ENCODE measurements at regions not wholly inside any gene's neighbourhood (a gene's known extent, or its start where the extent isn't known, plus 50 kb on each side); places are given as distances from the start of the nearest gene placed in this dataset.
"Not testable (repeated sequence)": the region's sequence is repeated elsewhere in the genome, so short reads cannot be mapped to it uniquely, and the experiment has no call there.

DNA sequence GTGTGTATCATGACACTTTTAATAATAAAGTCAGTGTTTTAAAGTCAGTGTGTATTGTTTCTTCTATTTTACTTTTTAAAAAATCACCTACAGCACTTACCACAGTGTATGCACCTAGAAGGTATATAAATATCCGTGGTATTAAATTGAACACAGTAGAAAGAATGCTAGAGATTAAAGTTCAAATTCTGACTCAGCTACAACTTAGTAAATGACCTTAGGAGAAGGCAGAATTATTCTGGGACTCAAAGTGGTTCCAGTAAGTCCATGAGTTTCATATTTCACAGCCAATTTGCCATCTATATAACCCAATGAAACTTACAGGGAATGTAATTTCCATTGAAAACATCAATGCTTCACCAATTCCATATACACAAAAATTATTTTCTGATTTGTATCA is 52.7 kb upstream of the MAP4 start:
- Histone ChIP-seq H3K9ac (ENCODE audit: low read length) (no peak overlapping the region), H3K36me3 (ENCODE audit: low read depth, low read length) (peaks cover 9% of the 10 kb centered on the region; the same call in 1 of the 2 replicates), H3K4me2 (ENCODE audit: low read length) (no peak overlapping the region), H4K20me1 (ENCODE audit: low read length) (peaks cover 44% of the 10 kb centered on the region), H2AFZ (ENCODE audit: low read length) (no peak overlapping the region), H3F3A (ENCODE audit: low read length, unreplicated experiment) (no peaks in the 10 kb centered on the region), H3K27ac (ENCODE audit: low read length) (no peak overlapping the region), H3K79me2 (ENCODE audit: low read length) (peaks cover 98% of the 10 kb centered on the region), H3K27me3 (ENCODE audit: low read length) (no peaks in the 10 kb centered on the region), H3K4me3 (ENCODE audit: low read length) (no peak overlapping the region), H3K9me2 (replicated peaks; ENCODE audit: low read length) (no peaks in the 10 kb centered on the region), H3K4me1 (ENCODE audit: insufficient read depth, low read length) (peaks cover 21% of the 10 kb centered on the region), H3K9me3 (ENCODE audit: low read length) (no peaks in the 10 kb centered on the region)
- ChIA-PET POLR2A (ENCODE audit: unreplicated experiment) (no interaction called here), CTCF (no interaction called here)
- BruUV-seq (replicated peaks) = TSS peak; percentile 6
- intact Hi-C loops (cut with micrococcal nuclease) = no loop called here
- ATAC-seq (no peak), DNase-seq (no peak)
- TF ChIP-seq, protein P1, sequence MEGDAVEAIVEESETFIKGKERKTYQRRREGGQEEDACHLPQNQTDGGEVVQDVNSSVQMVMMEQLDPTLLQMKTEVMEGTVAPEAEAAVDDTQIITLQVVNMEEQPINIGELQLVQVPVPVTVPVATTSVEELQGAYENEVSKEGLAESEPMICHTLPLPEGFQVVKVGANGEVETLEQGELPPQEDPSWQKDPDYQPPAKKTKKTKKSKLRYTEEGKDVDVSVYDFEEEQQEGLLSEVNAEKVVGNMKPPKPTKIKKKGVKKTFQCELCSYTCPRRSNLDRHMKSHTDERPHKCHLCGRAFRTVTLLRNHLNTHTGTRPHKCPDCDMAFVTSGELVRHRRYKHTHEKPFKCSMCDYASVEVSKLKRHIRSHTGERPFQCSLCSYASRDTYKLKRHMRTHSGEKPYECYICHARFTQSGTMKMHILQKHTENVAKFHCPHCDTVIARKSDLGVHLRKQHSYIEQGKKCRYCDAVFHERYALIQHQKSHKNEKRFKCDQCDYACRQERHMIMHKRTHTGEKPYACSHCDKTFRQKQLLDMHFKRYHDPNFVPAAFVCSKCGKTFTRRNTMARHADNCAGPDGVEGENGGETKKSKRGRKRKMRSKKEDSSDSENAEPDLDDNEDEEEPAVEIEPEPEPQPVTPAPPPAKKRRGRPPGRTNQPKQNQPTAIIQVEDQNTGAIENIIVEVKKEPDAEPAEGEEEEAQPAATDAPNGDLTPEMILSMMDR (conservative IDR thresholded peaks at IDR 0.05; ENCODE audit: low read depth, low read length) = no peak
- TF ChIP-seq EZH2phosphoT487 (IDR thresholded peaks at IDR 0.05; ENCODE audit: borderline replicate concordance, low read length) (no peak), EZH2 (IDR thresholded peaks at IDR 0.05; ENCODE audit: low read length, unreplicated experiment) (no peak)

DNA sequence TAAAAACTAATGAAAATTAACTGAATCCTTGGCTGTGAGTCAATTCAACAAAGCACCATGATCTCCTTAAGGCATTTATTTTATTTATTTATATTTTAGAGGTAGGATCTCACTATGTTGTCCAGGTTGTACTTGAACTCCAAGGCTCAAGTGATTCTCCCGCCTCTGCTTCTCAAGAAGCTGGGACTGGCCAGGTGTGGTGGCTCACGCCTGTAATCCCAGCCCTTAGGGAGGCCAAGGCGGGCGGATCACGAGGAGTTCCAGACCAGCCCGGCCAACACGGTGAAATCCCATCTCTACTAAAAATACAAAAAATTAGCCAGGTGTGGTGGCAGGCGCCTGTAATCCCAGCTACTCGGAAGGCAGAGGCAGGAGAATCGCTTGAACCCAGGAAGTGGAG is 52.1 kb upstream of the MAP4 start:
- H4K20me1 ChIP-seq (ENCODE audit: low read length) = peaks cover 50% of the 10 kb centered on the region
- H3K79me2 ChIP-seq (ENCODE audit: low read length) = peaks cover 98% of the 10 kb centered on the region
- H3K27me3 ChIP-seq (ENCODE audit: low read length); H2AFZ ChIP-seq (ENCODE audit: low read length); DNase-seq; H3K9me3 ChIP-seq (ENCODE audit: low read length); H3K4me2 ChIP-seq (ENCODE audit: low read length); H3K4me3 ChIP-seq (ENCODE audit: low read length); ATAC-seq; H3K9me2 ChIP-seq (replicated peaks; ENCODE audit: low read length); H3K36me3 ChIP-seq (ENCODE audit: low read depth, low read length); POLR2A ChIA-PET (ENCODE audit: unreplicated experiment); intact Hi-C loops (cut with micrococcal nuclease); BruUV-seq (replicated peaks); CTCF ChIA-PET; H3K9ac ChIP-seq (ENCODE audit: low read length); H3F3A ChIP-seq (ENCODE audit: low read length, unreplicated experiment); H3K27ac ChIP-seq (ENCODE audit: low read length): not testable (repeated sequence)
- H3K4me1 ChIP-seq (ENCODE audit: insufficient read depth, low read length) = peaks cover 26% of the 10 kb centered on the region

DNA sequence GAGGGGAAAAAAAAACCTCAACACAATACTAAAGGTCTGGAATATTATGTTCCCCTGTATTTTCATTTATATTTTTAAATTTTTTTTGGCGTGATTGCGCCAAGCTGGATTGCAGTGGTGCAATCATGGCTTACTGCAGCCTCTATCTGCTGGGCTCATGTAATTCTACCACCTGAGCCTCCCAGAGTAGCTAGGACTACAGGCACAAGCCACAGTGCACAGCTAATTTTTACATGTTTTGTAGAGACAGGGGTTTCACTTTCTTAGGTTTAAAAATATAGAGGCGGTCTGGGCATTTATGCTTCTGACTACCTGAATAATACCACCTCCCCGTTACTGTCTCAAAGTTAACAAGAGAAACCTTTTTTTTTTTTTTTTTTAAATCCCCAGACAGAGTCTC is 51.1 kb upstream of the MAP4 start:
- H2AFZ ChIP-seq (ENCODE audit: low read length) = no peak overlapping the region
- no peak overlapping the region for H3K4me3 ChIP-seq (ENCODE audit: low read length)
- ChIA-PET CTCF (no interaction called here), POLR2A (ENCODE audit: unreplicated experiment) (no interaction called here)
- peaks cover 26% of the 10 kb centered on the region for H3K4me1 ChIP-seq (ENCODE audit: insufficient read depth, low read length)
- H4K20me1 ChIP-seq (ENCODE audit: low read length) = peaks cover 53% of the 10 kb centered on the region
- no peaks in the 10 kb centered on the region for H3F3A ChIP-seq (ENCODE audit: low read length, unreplicated experiment)
- no peak overlapping the region for H3K9ac ChIP-seq (ENCODE audit: low read length)
- H3K9me3 ChIP-seq (ENCODE audit: low read length) = no peaks in the 10 kb centered on the region
- peaks cover 97% of the 10 kb centered on the region for H3K79me2 ChIP-seq (ENCODE audit: low read length)
- no TSS peak for BruUV-seq (replicated peaks)
- H3K27ac ChIP-seq (ENCODE audit: low read length) = no peak overlapping the region
- intact Hi-C loops (cut with micrococcal nuclease) = no loop called here
- ATAC-seq (no peak), DNase-seq (no peak)
- TF ChIP-seq EZH2phosphoT487 (IDR thresholded peaks at IDR 0.05; ENCODE audit: borderline replicate concordance, low read length) (no peak), EZH2 (IDR thresholded peaks at IDR 0.05; ENCODE audit: low read length, unreplicated experiment) (no peak)
- TF ChIP-seq, protein P1 (conservative IDR thresholded peaks at IDR 0.05; ENCODE audit: low read depth, low read length) = no peak
- no peaks in the 10 kb centered on the region for H3K27me3 ChIP-seq (ENCODE audit: low read length)
- H3K36me3 ChIP-seq (ENCODE audit: low read depth, low read length) = peaks cover 9% of the 10 kb centered on the region; the same call in 1 of the 2 replicates
- H3K4me2 ChIP-seq (ENCODE audit: low read length) = no peak overlapping the region
- no peaks in the 10 kb centered on the region for H3K9me2 ChIP-seq (replicated peaks; ENCODE audit: low read length)

Data from PC-3 (cell line).